GM18505 (cell line): ENCODE measurements at regions not wholly inside any gene's neighbourhood (a gene's known extent, or its start where the extent isn't known, plus 50 kb on each side); places are given as distances from the start of the nearest gene placed in this dataset.
A peak's percentile ranks its signal among the peaks of the same experiment; 100 is the strongest.
"Not testable (repeated sequence)": the region's sequence is repeated elsewhere in the genome, so short reads cannot be mapped to it uniquely, and the experiment has no call there.

ENCODE experiments used
- ATAC-seq: cut with Tn5 transposase; IDR thresholded peaks from one replicate; pipeline ENCODE4 v1.9.1; 2021; ENCODE audit not compliant: unreplicated experiment
- POLR2A ChIP-seq: IDR thresholded peaks from 4 replicates; pipeline ENCODE4 v1.6.1; 2011; ENCODE audit warnings: borderline replicate concordance; ENCODE audit not compliant: insufficient read depth, insufficient read length; ENCODE audit errors: extremely low read depth

- ATAC-seq, result no peak
- no peak for TF ChIP-seq POLR2A
These were observed 415.1 kb downstream of the FAM47B start for GRCh38 chrX:35357656-35358055.

- no peak for ATAC-seq
- no peak for TF ChIP-seq POLR2A
These were observed 420.3 kb downstream of the FAM47B start for GRCh38 chrX:35362866-35363265.

- ATAC-seq, result no peak
- no peak for TF ChIP-seq POLR2A
These were observed 424.0 kb upstream of the MAGEB16 start for GRCh38 chrX:35374116-35374515.

GRCh38 chrX:35380808-35381700 is 417.1 kb upstream of the MAGEB16 start:
- peak; percentile 86 for ATAC-seq

GRCh38 chrX:35381709-35382108 is 416.4 kb upstream of the MAGEB16 start:
- not testable (repeated sequence) for ATAC-seq

More at GRCh38 chrX:35380808-35381700, 417.1 kb upstream of the MAGEB16 start:
- TF ChIP-seq POLR2A, result no peak

GRCh38 chrX:35382966-35383365 is 415.2 kb upstream of the MAGEB16 start:
- ATAC-seq, result no peak
- no peak for TF ChIP-seq POLR2A

- no peak for ATAC-seq
- TF ChIP-seq POLR2A, result no peak
These were observed 405.9 kb upstream of the MAGEB16 start for GRCh38 chrX:35392232-35392631.

GRCh38 chrX:35406386-35406785 is 391.8 kb upstream of the MAGEB16 start:
- no peak for ATAC-seq

GRCh38 chrX:35416782-35417181 is 381.4 kb upstream of the MAGEB16 start:
- no peak for TF ChIP-seq POLR2A
- no peak for ATAC-seq

More at GRCh38 chrX:35406386-35406785, 391.8 kb upstream of the MAGEB16 start:
- TF ChIP-seq POLR2A, result no peak

GRCh38 chrX:35432056-35432455 is 366.1 kb upstream of the MAGEB16 start:
- no peak for ATAC-seq
- no peak for TF ChIP-seq POLR2A

GRCh38 chrX:35439034-35439660 is 359.0 kb upstream of the MAGEB16 start:
- no peak for TF ChIP-seq POLR2A
- ATAC-seq, result no peak

- no peak for TF ChIP-seq POLR2A
- ATAC-seq, result no peak
These were observed 358.4 kb upstream of the MAGEB16 start for GRCh38 chrX:35439692-35440091.

- no peak for TF ChIP-seq POLR2A
- ATAC-seq, result no peak
These were observed 355.7 kb upstream of the MAGEB16 start for GRCh38 chrX:35442421-35442820.

- ATAC-seq, result not testable (repeated sequence)
These were observed 355.0 kb upstream of the MAGEB16 start for GRCh38 chrX:35443091-35443582.
